GM10248 (cell line): ENCODE measurements at regions not wholly inside any gene's neighbourhood (a gene's known extent, or its start where the extent isn't known, plus 50 kb on each side); places are given as distances from the start of the nearest gene placed in this dataset.

Experiments
- CTCF ChIA-PET: fragments of 300-600 bp; sonication (Branson Sonifier 250); formaldehyde crosslinking; extraction: SDS; loops from one replicate; lab custom pipeline; 2021; ENCODE audit warnings: antibody characterized with exemption; lab: Yijun Ruan, JAX
- POLR2A ChIA-PET: fragments of 350-650 bp; sonication (Branson Sonifier 250); formaldehyde crosslinking; extraction: SDS; loops from one replicate; lab custom pipeline; 2020; ENCODE audit warnings: antibody characterized with exemption; lab: Yijun Ruan, JAX
- DNase-seq: peaks from one replicate; pipeline ENCODE4 v3.0.0; 2012; ENCODE audit errors: extremely low spot score
- TF ChIP-seq, protein P1 (sequence below): IDR thresholded peaks from 2 replicates; pipeline ENCODE4 v1.5.1; 2012; ENCODE audit warnings: mild to moderate bottlenecking, low read depth; ENCODE audit errors: extremely low read depth, missing control alignments, control extremely low read depth

DNA sequence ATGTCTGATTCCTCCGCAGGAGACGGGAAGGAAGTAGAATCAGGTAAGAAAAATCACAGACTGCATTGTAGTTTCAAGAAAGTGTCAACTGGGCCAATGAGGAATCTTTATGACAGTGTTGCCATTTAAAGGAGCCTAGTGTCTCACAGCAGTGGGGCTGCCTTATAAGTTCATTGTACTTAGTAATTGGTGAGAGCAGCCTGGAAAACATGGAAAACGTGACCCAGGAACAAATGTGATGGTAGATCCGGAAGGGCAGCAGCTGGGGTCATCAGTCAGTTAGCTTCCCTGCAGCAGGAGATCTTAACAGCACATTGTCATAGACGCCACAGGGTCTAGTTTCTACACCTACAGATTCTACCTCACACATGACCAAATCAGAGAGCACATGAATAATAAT, 630.0 kb upstream of the LMO3 start:
- ChIA-PET CTCF (no interaction called here), POLR2A (no interaction called here)
- no peak for DNase-seq
- TF ChIP-seq, protein P1, sequence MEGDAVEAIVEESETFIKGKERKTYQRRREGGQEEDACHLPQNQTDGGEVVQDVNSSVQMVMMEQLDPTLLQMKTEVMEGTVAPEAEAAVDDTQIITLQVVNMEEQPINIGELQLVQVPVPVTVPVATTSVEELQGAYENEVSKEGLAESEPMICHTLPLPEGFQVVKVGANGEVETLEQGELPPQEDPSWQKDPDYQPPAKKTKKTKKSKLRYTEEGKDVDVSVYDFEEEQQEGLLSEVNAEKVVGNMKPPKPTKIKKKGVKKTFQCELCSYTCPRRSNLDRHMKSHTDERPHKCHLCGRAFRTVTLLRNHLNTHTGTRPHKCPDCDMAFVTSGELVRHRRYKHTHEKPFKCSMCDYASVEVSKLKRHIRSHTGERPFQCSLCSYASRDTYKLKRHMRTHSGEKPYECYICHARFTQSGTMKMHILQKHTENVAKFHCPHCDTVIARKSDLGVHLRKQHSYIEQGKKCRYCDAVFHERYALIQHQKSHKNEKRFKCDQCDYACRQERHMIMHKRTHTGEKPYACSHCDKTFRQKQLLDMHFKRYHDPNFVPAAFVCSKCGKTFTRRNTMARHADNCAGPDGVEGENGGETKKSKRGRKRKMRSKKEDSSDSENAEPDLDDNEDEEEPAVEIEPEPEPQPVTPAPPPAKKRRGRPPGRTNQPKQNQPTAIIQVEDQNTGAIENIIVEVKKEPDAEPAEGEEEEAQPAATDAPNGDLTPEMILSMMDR, result no peak

DNA sequence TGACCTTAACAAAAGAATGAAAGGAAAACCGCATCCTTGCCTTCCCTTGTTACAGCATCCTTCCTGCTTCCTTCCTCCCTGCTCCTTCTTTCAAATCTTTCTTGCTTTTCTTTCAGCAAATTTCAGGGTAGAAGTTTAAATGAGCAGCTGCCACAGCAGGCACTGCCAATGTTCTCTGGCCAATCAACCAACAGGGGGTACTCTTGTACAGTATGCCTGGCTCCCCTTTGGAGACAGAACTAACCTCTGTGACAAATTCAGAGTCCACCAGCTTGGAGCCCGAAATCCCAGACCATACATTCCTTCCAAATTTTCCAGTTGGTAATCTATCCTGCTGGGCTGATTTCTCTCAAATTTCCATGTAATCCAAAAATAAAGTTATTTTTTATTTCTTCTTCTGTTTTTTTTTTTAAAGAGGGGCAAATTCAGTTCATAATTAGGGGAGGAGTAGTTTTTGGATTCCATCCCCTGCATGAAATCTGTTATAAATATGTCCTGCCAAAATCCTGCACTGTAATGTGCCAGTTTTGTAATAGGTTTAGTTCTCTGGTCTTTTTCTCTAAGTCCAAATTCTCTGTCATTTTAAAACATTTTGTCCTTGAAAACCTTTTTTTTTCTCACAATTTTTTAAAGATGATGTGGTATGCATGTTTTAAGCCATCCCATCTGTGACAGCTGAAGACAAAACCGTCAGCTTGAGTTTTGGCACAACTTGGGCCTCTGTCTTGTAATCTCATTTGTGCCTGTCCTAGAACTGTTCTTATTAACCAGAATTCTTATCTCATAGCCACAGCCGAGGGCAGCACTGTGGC, 610.0 kb upstream of the LMO3 start:
- no peak for DNase-seq
- ChIA-PET CTCF (interaction anchor here (0.6 to 1.2 kb wide), 2 partner anchors 10 to 417 kb away, joined by 3 read pairs; no protein-coding TSS in a partner anchor), POLR2A (no interaction called here)
- TF ChIP-seq, protein P1, result no peak

DNA sequence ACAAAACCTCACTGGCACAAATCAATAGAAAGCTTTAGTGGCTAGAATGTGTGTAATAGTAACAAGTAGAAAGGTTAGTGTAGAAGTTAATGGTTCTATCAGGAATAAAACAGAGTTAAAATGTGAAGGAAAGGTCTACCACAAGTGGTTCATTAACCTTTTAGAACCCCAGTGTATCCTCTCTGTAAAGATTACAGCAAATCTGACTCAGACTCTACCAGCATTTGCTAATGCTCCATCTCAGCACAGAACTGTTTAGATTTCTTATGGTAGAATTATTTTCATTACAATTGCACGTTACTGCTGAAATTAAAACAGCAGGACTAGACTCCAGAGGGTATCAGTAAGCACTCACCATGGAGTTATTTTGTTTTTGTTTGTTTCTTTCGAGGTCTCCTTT, 609.0 kb upstream of the LMO3 start:
- no peak for DNase-seq
- POLR2A ChIA-PET, result no interaction called here
- CTCF ChIA-PET, result interaction anchor here (1.1 to 1.2 kb wide), 2 partner anchors 8 to 11 kb away, joined by 3 read pairs; no protein-coding TSS in a partner anchor
- TF ChIP-seq, protein P1, result no peak

DNA sequence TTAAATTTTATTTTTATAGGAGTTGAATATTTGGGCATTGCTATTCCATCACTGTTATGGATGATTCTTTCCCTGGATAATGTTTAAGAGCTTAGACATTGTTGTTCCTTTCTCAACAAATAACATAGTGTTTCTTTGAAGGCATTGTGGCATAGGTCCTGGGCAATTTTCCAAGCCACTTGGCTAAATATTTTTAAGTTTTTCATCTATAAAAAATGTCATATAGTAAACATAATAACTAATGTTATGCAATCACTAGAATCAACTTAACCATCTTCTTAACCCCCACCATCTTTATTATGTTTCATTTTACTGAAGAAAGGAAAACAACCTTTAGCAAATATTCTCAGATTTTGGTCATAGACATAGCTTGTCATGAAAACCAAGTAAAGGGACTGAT, 600.6 kb upstream of the LMO3 start:
- CTCF ChIA-PET, result interaction anchor here (0.8 kb wide), 1 partner anchor 9 kb away, joined by 3 read pairs; no protein-coding TSS in a partner anchor
- TF ChIP-seq, protein P1, result no peak
- DNase-seq, result no peak
- POLR2A ChIA-PET, result no interaction called here

DNA sequence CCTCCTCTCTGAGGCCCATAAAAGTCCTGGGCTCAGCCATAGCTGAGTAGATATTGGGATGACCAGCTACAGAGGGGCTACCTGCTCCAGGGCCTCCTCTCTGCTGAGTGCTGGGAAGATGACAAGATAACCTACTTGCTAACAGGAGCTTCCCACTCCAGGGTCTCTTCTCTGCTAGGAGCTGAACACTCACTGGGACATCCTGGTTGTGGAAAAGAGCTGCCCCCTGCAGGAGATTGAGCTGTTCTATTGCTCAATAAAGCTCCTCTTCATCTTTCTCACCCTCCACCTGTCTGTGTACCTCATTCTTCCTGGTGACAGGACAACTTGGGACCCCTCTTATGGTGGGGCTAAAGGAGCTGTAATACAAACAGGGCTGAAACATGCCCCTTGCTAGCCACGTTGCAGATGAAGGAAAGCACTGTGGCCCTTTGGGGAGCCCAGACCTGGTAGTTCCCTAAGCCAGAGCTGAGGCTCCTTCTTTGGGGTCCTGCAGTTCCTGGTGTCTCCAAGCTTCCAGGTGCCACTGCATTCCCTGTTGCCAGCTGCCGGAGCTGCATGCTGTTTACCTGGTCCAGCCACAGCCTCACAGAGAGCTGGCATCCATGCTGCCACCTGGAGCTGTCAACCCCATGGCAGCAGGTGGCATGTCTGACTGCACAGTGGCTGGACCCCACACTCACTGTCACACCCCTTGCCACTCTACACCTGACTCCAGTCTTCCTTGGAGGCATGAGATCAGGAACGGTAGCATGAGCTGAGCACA, 598.5 kb upstream of the LMO3 start:
- CTCF ChIA-PET, result interaction anchor here (0.9 to 1.6 kb wide), 3 partner anchors 10 to 151 kb away, joined by 3 to 6 read pairs (median 3); no protein-coding TSS in a partner anchor
- TF ChIP-seq, protein P1, result no peak
- DNase-seq, result no peak
- POLR2A ChIA-PET, result no interaction called here

DNA sequence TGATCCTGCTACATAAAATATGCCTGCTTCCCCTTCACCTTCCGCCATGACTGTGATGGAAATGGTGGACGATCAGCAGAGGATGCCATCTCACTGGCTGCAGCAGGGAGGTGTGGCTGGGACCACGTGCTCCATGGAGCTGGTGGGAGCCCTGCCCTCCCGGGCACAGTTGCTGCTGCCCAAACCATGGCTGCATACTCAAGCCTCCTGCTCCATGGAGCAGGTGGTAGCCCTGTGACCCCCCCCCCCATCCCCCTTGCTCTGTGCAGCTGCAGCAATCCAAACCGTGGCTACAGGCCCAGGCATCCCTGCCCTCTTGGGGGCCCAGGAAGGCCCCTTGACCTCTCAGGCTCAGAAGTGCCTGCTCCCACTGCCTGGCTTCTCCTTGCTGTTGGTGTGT, 597.5 kb upstream of the LMO3 start:
- ChIA-PET POLR2A (no interaction called here), CTCF (interaction anchor here (0.9 to 1.4 kb wide), 2 partner anchors 10 to 11 kb away, joined by 3 read pairs; no protein-coding TSS in a partner anchor)
- no peak for DNase-seq
- TF ChIP-seq, protein P1, result no peak
